A549 (cell line): ENCODE measurements at regions not wholly inside any gene's neighbourhood (a gene's known extent, or its start where the extent isn't known, plus 50 kb on each side); places are given as distances from the start of the nearest gene placed in this dataset.

Source experiments
- BHLHE40 ChIP-seq: IDR thresholded peaks from 2 replicates; pipeline ENCODE4 v1.6.1; 2012; ENCODE audit warnings: low read depth, low read length, inconsistent platforms
- FOSL2 ChIP-seq, 2 experiments: fragments of 450-650 bp in 1 of 2; fragments of >200 bp in 1 of 2; sonication (Bioruptor Twin) in 1 of 2; formaldehyde crosslinking; IDR thresholded peaks; 2 replicates each; pipeline versions ENCODE4 v1.5.0 to v1.6.1; 2016 to 2020; ENCODE audit warnings: mild to moderate bottlenecking in 1 of 2, moderate library complexity in 1 of 2
- HDAC2 ChIP-seq: fragments of 200-600 bp; sonication (generic); IDR thresholded peaks from 2 replicates; pipeline ENCODE4 v1.6.1; 2016
- KDM1A ChIP-seq: fragments of 200-600 bp; sonication (generic); IDR thresholded peaks from 2 replicates; pipeline ENCODE4 v1.6.1; 2016; ENCODE audit warnings: low read depth, mild to moderate bottlenecking
- MAX ChIP-seq: IDR thresholded peaks from 2 replicates; pipeline ENCODE4 v1.6.1; 2012
- POLR2A ChIP-seq: IDR thresholded peaks from 2 replicates; pipeline ENCODE4 v1.6.1; 2012; ENCODE audit warnings: mild to moderate bottlenecking, low read length
- TP53 ChIP-seq: fragments of 250-450 bp; sonication (Bioruptor Pico); IDR thresholded peaks from 2 replicates; pipeline ENCODE4 v1.5.0; 2021; ENCODE audit warnings: mild to moderate bottlenecking, moderate library complexity
- TF ChIP-seq, protein P1 (sequence below): fragments of >200 bp; sonication (Bioruptor Twin); formaldehyde crosslinking; IDR thresholded peaks from 3 replicates; pipeline ENCODE4 v1.5.1; 2016
- TF ChIP-seq, protein P2 (sequence below): fragments of 450-650 bp; IDR thresholded peaks from 2 replicates; pipeline ENCODE4 v1.6.1; 2014; ENCODE audit warnings: antibody characterized with exemption

GRCh38 chr11:134477486-134477885, 65.4 kb upstream of the B3GAT1 start:
- no peak for TF ChIP-seq KDM1A
- no peak for TF ChIP-seq MAX
- TF ChIP-seq, protein P1, sequence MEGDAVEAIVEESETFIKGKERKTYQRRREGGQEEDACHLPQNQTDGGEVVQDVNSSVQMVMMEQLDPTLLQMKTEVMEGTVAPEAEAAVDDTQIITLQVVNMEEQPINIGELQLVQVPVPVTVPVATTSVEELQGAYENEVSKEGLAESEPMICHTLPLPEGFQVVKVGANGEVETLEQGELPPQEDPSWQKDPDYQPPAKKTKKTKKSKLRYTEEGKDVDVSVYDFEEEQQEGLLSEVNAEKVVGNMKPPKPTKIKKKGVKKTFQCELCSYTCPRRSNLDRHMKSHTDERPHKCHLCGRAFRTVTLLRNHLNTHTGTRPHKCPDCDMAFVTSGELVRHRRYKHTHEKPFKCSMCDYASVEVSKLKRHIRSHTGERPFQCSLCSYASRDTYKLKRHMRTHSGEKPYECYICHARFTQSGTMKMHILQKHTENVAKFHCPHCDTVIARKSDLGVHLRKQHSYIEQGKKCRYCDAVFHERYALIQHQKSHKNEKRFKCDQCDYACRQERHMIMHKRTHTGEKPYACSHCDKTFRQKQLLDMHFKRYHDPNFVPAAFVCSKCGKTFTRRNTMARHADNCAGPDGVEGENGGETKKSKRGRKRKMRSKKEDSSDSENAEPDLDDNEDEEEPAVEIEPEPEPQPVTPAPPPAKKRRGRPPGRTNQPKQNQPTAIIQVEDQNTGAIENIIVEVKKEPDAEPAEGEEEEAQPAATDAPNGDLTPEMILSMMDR = no peak
- TF ChIP-seq, protein P2, sequence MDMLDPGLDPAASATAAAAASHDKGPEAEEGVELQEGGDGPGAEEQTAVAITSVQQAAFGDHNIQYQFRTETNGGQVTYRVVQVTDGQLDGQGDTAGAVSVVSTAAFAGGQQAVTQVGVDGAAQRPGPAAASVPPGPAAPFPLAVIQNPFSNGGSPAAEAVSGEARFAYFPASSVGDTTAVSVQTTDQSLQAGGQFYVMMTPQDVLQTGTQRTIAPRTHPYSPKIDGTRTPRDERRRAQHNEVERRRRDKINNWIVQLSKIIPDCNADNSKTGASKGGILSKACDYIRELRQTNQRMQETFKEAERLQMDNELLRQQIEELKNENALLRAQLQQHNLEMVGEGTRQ = no peak
- TF ChIP-seq HDAC2 = no peak
- no peak for TF ChIP-seq POLR2A
- no peak for TF ChIP-seq FOSL2 (IDR thresholded peaks at IDR 0.05)
- no peak for TF ChIP-seq FOSL2 (CRISPR knock-in tag; IDR thresholded peaks at IDR 0.05)
- no peak for TF ChIP-seq TP53 (CRISPR knock-in tag)
- no peak for TF ChIP-seq BHLHE40
